Esophagus squamous epithelium (tissue), 5 donors: ENCODE measurements at regions not wholly inside any gene's neighbourhood (a gene's known extent, or its start where the extent isn't known, plus 50 kb on each side); places are given as distances from the start of the nearest gene placed in this dataset.

Experiments used
- DNase-seq: peaks from one replicate; lab custom pipeline; 2025; lab: John Stamatoyannopoulos, UW
- H3K27ac ChIP-seq, 4 donors: fragments of 200-600 bp; sonication (generic); one replicate each; pipeline ENCODE4 v1.5.1; 2016 to 2019; ENCODE audit warnings: mild to moderate bottlenecking in 1 of 4
- H3K27me3 ChIP-seq, 4 donors: fragments of 200-600 bp; sonication (generic); 1 replicate in 3 of 4; 2 replicates in 1 of 4; pipeline versions ENCODE4 v1.5.1 to v1.6.0; 2017 to 2021; ENCODE audit warnings: antibody characterized with exemption in 1 of 4
- H3K36me3 ChIP-seq, 3 donors: fragments of 200-600 bp; sonication (generic); one replicate each; pipeline ENCODE4 v1.5.1; 2016 to 2019
- H3K4me1 ChIP-seq, 3 donors: fragments of 200-600 bp; sonication (generic); one replicate each; pipeline ENCODE4 v1.5.1; 2017 to 2019
- H3K4me3 ChIP-seq, 4 donors: fragments of 200-600 bp; sonication (generic); 1 replicate in 3 of 4; 2 replicates in 1 of 4; pipeline ENCODE4 v1.5.1; 2016 to 2019; ENCODE audit warnings: mild to moderate bottlenecking in 2 of 4, moderate library complexity in 1 of 4
- H3K9me3 ChIP-seq, 3 donors: fragments of 200-600 bp; sonication (generic); one replicate each; pipeline ENCODE4 v1.5.1; 2016 to 2019
- CTCF ChIP-seq, 6 experiments: fragments of 450-650 bp in 4 of 6; fragments of 200-600 bp in 2 of 6; sonication (generic) in 2 of 6; IDR thresholded peaks; one replicate each; pipeline ENCODE4 v1.5.1; 2016 to 2019; ENCODE audit warnings: antibody characterized with exemption in 6 of 6, mild to moderate bottlenecking in 4 of 6, moderate library complexity in 4 of 6
- POLR2A ChIP-seq, 4 donors: fragments of 450-650 bp; IDR thresholded peaks; one replicate each; pipeline ENCODE4 v1.6.1; 2017; ENCODE audit warnings: antibody characterized with exemption in 4 of 4, mild to moderate bottlenecking in 4 of 4, moderate library complexity in 3 of 4
- WGBS, 2 donors: methylation state at CpG; one replicate each; pipeline ENCODE4 v1.1.5; 2018; 5-methylcytosine and 5-hydroxymethylcytosine counted together
- intact Hi-C: fragments of 100-400 bp; cut with DNase I; formaldehyde crosslinking; loops from one replicate; pipeline ENCODE4 v1.15.0; 2022
- donor health status: DM: yes; HTN: yes; CAD: no.

DNA sequence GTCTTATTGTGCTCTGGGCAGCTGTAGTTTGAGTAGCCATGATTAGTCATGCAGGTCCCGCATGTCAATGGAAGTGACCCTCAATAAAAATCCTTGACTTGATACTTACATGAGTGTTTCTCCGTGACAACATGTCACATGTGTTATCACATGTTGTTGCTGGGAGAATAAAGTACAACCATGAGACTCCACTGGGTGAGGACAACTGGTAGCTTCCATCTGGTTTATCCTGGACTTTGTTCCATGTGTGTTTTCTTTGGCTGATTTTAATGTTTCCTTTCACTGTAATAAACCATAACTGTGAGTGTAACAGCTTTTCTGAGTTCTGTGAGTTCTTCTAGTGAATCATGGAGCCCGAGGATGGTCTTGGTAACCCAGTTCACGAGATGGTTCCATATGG lies 63.1 kb upstream of the NDN start:
- intact Hi-C loops, result no loop called here
- Histone ChIP-seq H3K4me1 (no peaks in the 10 kb centered on the region), H3K9me3 (peaks cover 0 to 7% (median 0%) of the 10 kb centered on the region in 3 donors), H3K36me3 (no peaks in the 10 kb centered on the region), H3K4me3 (no peak overlapping the region), H3K27me3 (no peaks in the 10 kb centered on the region), H3K27ac (no peak overlapping the region)
- 66 to 69% methylated on average over 4 of the region's 4 CpGs for WGBS, 2 donors
- DNase-seq, result no peak
- no peak for TF ChIP-seq CTCF (IDR thresholded peaks at IDR 0.05)
- no peak for TF ChIP-seq POLR2A (IDR thresholded peaks at IDR 0.05)

DNA sequence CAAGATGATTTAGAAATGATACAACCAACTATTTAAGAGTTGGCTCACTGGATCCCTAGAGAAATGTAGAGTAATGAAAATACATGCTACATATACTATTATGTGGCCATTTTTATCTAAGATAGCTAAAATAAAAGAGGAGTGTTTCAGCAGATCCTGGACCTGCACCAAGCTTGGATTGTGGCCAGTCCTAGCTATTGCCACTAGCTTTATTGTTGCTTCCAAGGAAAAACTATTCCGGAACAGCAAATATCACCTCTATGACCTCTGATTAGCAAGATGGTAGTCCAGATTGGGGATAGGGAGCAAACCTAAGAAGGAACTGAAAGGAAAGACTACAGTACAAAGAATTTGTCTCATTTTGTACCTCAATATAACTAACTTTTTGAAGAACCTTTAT lies 63.7 kb upstream of the NDN start:
- TF ChIP-seq CTCF (IDR thresholded peaks at IDR 0.05), result no peak
- TF ChIP-seq POLR2A (IDR thresholded peaks at IDR 0.05), result no peak
- DNase-seq, result no peak
- H3K4me3 ChIP-seq, result no peak overlapping the region
- no peaks in the 10 kb centered on the region for H3K36me3 ChIP-seq
- WGBS, 2 donors, result 50 to 61% methylated on average over 1 of the region's 1 CpG
- peaks cover 0 to 10% (median 0%) of the 10 kb centered on the region in 3 donors for H3K9me3 ChIP-seq
- no peak overlapping the region for H3K27ac ChIP-seq
- no peaks in the 10 kb centered on the region for H3K4me1 ChIP-seq
- intact Hi-C loops, result no loop called here
- no peaks in the 10 kb centered on the region for H3K27me3 ChIP-seq

GRCh38 chr15:23753248-23753647 lies 66.1 kb upstream of the NDN start:
- no peak overlapping the region for H3K27ac ChIP-seq
- WGBS, 2 donors, result 57% methylated on average over 1 of the region's 2 CpGs; no CpG with 5 or more reads in 1 of the 2 donors
- H3K9me3 ChIP-seq, result peaks cover 0 to 21% (median 0%) of the 10 kb centered on the region in 3 donors
- no peak for DNase-seq
- intact Hi-C loops, result no loop called here
- TF ChIP-seq CTCF (IDR thresholded peaks at IDR 0.05) (no peak), POLR2A (IDR thresholded peaks at IDR 0.05) (no peak)
- no peaks in the 10 kb centered on the region for H3K36me3 ChIP-seq
- no peak overlapping the region for H3K4me3 ChIP-seq
- H3K4me1 ChIP-seq, result no peaks in the 10 kb centered on the region
- H3K27me3 ChIP-seq, result no peaks in the 10 kb centered on the region

- WGBS, 2 donors, result 30 to 41% methylated on average over 7 of the region's 7 CpGs
- intact Hi-C loops, result no loop called here
Measured at GRCh38 chr15:23758891-23759290, 71.8 kb upstream of the NDN start.

DNA sequence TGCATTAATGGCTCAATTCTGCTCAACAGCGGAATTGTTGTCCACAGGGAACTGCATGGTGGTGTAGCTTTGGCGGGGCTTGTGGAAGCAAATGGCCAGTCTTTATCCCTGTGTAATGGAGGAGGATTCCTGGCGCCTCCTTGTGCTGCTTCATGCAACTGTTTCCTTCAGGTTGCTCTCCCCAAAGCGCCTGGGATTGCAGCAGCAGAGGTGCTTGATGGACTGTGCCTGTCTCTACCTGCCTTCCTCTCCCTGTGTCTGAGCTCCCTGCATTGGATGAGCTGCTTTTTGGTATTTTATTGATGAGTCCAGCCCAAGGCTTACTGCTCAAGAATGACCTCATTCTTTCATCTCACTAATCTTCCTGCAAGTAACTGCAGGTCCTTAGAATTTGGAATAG lies 72.9 kb upstream of the NDN start:
- Histone ChIP-seq H3K36me3 (no peaks in the 10 kb centered on the region), H3K4me3 (no peak overlapping the region), H3K4me1 (no peaks in the 10 kb centered on the region), H3K27me3 (no peaks in the 10 kb centered on the region), H3K27ac (no peak overlapping the region), H3K9me3 (peaks cover 0 to 21% (median 0%) of the 10 kb centered on the region in 3 donors)
- intact Hi-C loops, result no loop called here
- no peak for TF ChIP-seq CTCF (IDR thresholded peaks at IDR 0.05)
- no peak for TF ChIP-seq POLR2A (IDR thresholded peaks at IDR 0.05)
- 24 to 34% methylated on average over 4 of the region's 4 CpGs for WGBS, 2 donors
- DNase-seq, result no peak

More at GRCh38 chr15:23758891-23759290, 71.8 kb upstream of the NDN start:
- Histone ChIP-seq H3K36me3 (no peaks in the 10 kb centered on the region), H3K4me1 (no peaks in the 10 kb centered on the region), H3K27ac (no peak overlapping the region), H3K9me3 (peaks cover 0 to 24% (median 0%) of the 10 kb centered on the region in 3 donors), H3K4me3 (no peak overlapping the region), H3K27me3 (no peaks in the 10 kb centered on the region)
- no peak for DNase-seq
- TF ChIP-seq CTCF (IDR thresholded peaks at IDR 0.05) (no peak), POLR2A (IDR thresholded peaks at IDR 0.05) (no peak)
